Loucy (cell line): ENCODE measurements at regions not wholly inside any gene's neighbourhood (a gene's known extent, or its start where the extent isn't known, plus 50 kb on each side); places are given as distances from the start of the nearest gene placed in this dataset.

Experiments used
- H2AFZ ChIP-seq: fragments of 200-600 bp; sonication (generic); 2 replicates; pipeline ENCODE4 v1.6.0; 2016; ENCODE audit warnings: antibody characterized with exemption, mild to moderate bottlenecking, low read length, moderate library complexity
- H3F3A ChIP-seq: fragments of 200-600 bp; 2 replicates; pipeline ENCODE4 v1.6.0; 2016; ENCODE audit warnings: antibody characterized with exemption, low read depth, mild to moderate bottlenecking
- H3K27me3 ChIP-seq: fragments of 200-600 bp; sonication (generic); 2 replicates; pipeline ENCODE4 v1.6.1; 2014; ENCODE audit warnings: low read length, mild to moderate bottlenecking; ENCODE audit not compliant: insufficient read depth, poor library complexity, severe bottlenecking
- H3K36me3 ChIP-seq: fragments of 200-600 bp; sonication (generic); 2 replicates; pipeline ENCODE4 v1.6.1; 2016; ENCODE audit warnings: low read length; ENCODE audit not compliant: insufficient read depth
- H3K4me1 ChIP-seq: fragments of 200-600 bp; sonication (generic); 2 replicates; pipeline ENCODE4 v1.5.1; 2014; ENCODE audit warnings: low read length, mild to moderate bottlenecking; ENCODE audit not compliant: insufficient read depth, poor library complexity, severe bottlenecking
- H3K4me2 ChIP-seq: fragments of 200-600 bp; sonication (generic); 2 replicates; pipeline ENCODE4 v1.6.0; 2014; ENCODE audit warnings: antibody characterized with exemption, low read length, low read depth, mild to moderate bottlenecking; ENCODE audit not compliant: poor library complexity, severe bottlenecking
- H3K4me3 ChIP-seq: fragments of 200-600 bp; sonication (generic); 2 replicates; pipeline ENCODE4 v1.5.1; 2014; ENCODE audit warnings: low read length, mild to moderate bottlenecking, mixed read lengths; ENCODE audit not compliant: poor library complexity, severe bottlenecking
- H3K79me2 ChIP-seq: fragments of 200-600 bp; sonication (generic); 2 replicates; pipeline ENCODE4 v1.6.1; 2014; ENCODE audit warnings: low read length; ENCODE audit not compliant: insufficient read depth
- H3K9ac ChIP-seq: fragments of 200-600 bp; sonication (generic); 2 replicates; pipeline ENCODE4 v1.6.0; 2014; ENCODE audit warnings: mild to moderate bottlenecking, low read depth, low read length, moderate library complexity; ENCODE audit not compliant: poor library complexity, severe bottlenecking
- H3K9me2 ChIP-seq: fragments of 200-600 bp; sonication (generic); replicated peaks from 2 replicates; pipeline ENCODE4 v1.6.1; 2016; ENCODE audit warnings: low read depth, low read length, mixed read lengths
- H3K9me3 ChIP-seq: fragments of 200-600 bp; sonication (generic); 2 replicates; pipeline ENCODE4 v1.6.1; 2014; ENCODE audit warnings: mild to moderate bottlenecking, antibody characterized with exemption, low read length, low read depth; ENCODE audit not compliant: insufficient read depth
- H4K20me1 ChIP-seq: fragments of 200-600 bp; sonication (generic); 2 replicates; pipeline ENCODE4 v1.6.0; 2014; ENCODE audit warnings: antibody characterized with exemption, low read length, mild to moderate bottlenecking; ENCODE audit not compliant: insufficient read depth, poor library complexity, severe bottlenecking
- EZH2phosphoT487 ChIP-seq: fragments of 200-600 bp; IDR thresholded peaks from 2 replicates; pipeline ENCODE4 v1.6.1; 2018; ENCODE audit warnings: antibody characterized with exemption, mild to moderate bottlenecking, moderate library complexity, borderline replicate concordance
- TF ChIP-seq, protein P1 (sequence below): fragments of 200-600 bp; sonication (generic); conservative IDR thresholded peaks from 2 replicates; pipeline ENCODE4 v1.5.1; 2014; ENCODE audit warnings: mild to moderate bottlenecking, antibody characterized with exemption, low read length

DNA sequence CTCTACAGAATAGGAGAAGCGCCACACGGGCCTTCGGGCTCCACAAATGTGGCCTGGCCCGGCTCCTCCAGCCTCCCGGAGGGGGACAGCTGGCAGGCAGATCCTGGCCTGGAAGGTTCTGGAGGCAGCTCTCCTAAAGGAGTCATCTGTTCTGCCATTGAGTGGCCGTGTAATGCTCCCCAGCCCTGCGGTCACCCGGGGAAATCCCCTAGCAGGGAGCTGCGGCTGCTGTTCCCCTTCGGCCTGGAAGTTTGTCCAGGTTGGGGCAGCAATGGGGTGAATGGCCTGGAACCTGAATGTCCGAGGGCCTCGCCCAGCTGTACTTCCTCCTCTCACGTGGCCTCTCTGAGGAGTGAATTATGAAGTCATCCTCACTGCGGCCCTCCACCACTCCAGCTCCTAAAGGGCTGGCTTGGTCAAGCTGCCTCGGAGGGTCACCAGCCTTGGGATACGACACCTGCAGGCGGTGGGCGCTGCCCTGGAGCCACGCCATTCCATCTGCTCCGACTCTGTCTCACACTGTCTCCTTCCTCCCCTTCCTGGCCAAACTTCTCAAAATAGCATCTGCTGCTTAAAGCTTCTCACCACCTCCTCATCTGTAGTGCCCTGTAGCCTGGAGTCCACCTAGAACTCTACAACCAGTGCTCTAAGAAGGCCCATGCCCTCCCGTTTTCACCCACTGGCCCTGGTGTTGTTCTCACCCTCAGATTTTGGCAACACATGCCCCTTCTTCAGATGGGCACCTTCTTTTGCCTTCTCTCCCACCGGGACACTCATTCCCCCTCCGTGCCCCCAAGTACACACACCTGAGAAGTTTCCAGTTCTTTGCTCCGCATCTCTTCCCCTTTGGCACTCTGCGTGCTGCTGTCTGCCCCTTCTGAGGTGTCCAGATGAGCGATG is 54.4 kb upstream of the TMPRSS2 start:
- Histone ChIP-seq H3K4me1 (no peaks in the 10 kb centered on the region), H3K9me3 (no peaks in the 10 kb centered on the region), H3K4me3 (no peak overlapping the region), H2AFZ (no peak overlapping the region), H4K20me1 (no peaks in the 10 kb centered on the region), H3K9me2 (no peaks in the 10 kb centered on the region), H3K4me2 (no peak overlapping the region), H3F3A (no peaks in the 10 kb centered on the region), H3K79me2 (no peaks in the 10 kb centered on the region), H3K27me3 (no peaks in the 10 kb centered on the region), H3K9ac (no peak overlapping the region), H3K36me3 (no peaks in the 10 kb centered on the region)
- no peak for TF ChIP-seq EZH2phosphoT487
- TF ChIP-seq, protein P1, sequence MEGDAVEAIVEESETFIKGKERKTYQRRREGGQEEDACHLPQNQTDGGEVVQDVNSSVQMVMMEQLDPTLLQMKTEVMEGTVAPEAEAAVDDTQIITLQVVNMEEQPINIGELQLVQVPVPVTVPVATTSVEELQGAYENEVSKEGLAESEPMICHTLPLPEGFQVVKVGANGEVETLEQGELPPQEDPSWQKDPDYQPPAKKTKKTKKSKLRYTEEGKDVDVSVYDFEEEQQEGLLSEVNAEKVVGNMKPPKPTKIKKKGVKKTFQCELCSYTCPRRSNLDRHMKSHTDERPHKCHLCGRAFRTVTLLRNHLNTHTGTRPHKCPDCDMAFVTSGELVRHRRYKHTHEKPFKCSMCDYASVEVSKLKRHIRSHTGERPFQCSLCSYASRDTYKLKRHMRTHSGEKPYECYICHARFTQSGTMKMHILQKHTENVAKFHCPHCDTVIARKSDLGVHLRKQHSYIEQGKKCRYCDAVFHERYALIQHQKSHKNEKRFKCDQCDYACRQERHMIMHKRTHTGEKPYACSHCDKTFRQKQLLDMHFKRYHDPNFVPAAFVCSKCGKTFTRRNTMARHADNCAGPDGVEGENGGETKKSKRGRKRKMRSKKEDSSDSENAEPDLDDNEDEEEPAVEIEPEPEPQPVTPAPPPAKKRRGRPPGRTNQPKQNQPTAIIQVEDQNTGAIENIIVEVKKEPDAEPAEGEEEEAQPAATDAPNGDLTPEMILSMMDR: no peak

DNA sequence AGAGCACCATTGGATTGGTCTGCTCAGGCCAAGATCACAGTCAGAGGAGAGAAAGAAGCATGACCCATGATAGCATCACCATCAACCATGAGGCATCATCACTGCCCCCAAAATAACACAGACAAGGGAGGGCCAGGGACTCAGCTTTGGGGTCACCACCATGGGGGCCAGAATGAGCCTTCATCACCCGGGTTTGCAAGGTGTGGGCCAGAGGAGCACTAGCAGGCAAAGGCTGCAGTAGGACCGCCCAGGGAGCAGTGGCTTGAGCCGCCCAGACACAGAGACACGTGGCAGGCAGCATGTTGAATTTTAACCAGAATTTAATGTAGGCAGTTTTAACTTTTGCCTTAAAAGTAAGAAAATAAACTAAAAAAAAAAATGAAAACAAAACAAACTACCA is 53.7 kb upstream of the TMPRSS2 start:
- Histone ChIP-seq H3K4me2 (no peak overlapping the region), H3K4me3 (no peak overlapping the region)

GRCh38 chr21:41560661-41561158 is 52.8 kb upstream of the TMPRSS2 start:
- no peak overlapping the region for H2AFZ ChIP-seq
- H3K9ac ChIP-seq: no peak overlapping the region
- H3K79me2 ChIP-seq: no peaks in the 10 kb centered on the region
- no peaks in the 10 kb centered on the region for H3K27me3 ChIP-seq
- no peaks in the 10 kb centered on the region for H3K9me3 ChIP-seq
- no peaks in the 10 kb centered on the region for H4K20me1 ChIP-seq
- H3K4me2 ChIP-seq: no peak overlapping the region
- no peaks in the 10 kb centered on the region for H3K9me2 ChIP-seq
- no peak overlapping the region for H3K4me3 ChIP-seq
- H3F3A ChIP-seq: no peaks in the 10 kb centered on the region
- no peaks in the 10 kb centered on the region for H3K36me3 ChIP-seq
- TF ChIP-seq, protein P1: no peak
- no peak for TF ChIP-seq EZH2phosphoT487
- H3K4me1 ChIP-seq: no peaks in the 10 kb centered on the region

More for the DNA sequence above, 53.7 kb upstream of the TMPRSS2 start:
- Histone ChIP-seq H3K9me3 (no peaks in the 10 kb centered on the region), H3K4me1 (no peaks in the 10 kb centered on the region), H3K9me2 (no peaks in the 10 kb centered on the region), H4K20me1 (no peaks in the 10 kb centered on the region), H3K9ac (no peak overlapping the region), H3K79me2 (no peaks in the 10 kb centered on the region), H3F3A (no peaks in the 10 kb centered on the region), H3K36me3 (no peaks in the 10 kb centered on the region), H3K27me3 (no peaks in the 10 kb centered on the region), H2AFZ (no peak overlapping the region)
- TF ChIP-seq, protein P1: no peak
- TF ChIP-seq EZH2phosphoT487: no peak
